ENCODE measurements at regions not wholly inside any gene's neighbourhood (a gene's known extent, or its start where the extent isn't known, plus 50 kb on each side); places are given as distances from the start of the nearest gene placed in this dataset.

DNA sequence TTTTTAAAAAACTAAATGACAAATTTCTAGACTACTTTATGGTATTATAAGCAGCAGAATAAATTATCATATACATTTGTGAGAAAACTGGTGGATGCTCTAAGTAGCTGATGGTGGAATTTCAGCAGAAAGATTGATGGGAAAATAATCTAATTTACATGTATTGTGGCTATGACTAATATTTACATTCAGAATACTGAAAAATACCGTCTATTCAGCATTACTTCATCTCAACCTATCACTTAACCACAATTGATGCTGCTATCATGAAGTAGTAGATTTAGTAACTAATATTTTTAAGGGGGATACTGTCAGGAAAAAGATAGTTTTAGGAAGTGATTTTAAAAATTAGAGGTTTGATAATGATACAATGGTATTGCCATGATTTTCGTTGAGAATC is 137.9 kb downstream of the IFI44 start:
- TF ChIP-seq, protein P1, sequence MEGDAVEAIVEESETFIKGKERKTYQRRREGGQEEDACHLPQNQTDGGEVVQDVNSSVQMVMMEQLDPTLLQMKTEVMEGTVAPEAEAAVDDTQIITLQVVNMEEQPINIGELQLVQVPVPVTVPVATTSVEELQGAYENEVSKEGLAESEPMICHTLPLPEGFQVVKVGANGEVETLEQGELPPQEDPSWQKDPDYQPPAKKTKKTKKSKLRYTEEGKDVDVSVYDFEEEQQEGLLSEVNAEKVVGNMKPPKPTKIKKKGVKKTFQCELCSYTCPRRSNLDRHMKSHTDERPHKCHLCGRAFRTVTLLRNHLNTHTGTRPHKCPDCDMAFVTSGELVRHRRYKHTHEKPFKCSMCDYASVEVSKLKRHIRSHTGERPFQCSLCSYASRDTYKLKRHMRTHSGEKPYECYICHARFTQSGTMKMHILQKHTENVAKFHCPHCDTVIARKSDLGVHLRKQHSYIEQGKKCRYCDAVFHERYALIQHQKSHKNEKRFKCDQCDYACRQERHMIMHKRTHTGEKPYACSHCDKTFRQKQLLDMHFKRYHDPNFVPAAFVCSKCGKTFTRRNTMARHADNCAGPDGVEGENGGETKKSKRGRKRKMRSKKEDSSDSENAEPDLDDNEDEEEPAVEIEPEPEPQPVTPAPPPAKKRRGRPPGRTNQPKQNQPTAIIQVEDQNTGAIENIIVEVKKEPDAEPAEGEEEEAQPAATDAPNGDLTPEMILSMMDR (IDR thresholded peaks at IDR 0.05; ENCODE audit: low read depth, low read length, missing control alignments) = no peak
- no peak overlapping the region for H3K4me3 ChIP-seq (ENCODE audit: low read depth, low read length)
- no peak for DNase-seq (ENCODE audit: low read depth)

DNA sequence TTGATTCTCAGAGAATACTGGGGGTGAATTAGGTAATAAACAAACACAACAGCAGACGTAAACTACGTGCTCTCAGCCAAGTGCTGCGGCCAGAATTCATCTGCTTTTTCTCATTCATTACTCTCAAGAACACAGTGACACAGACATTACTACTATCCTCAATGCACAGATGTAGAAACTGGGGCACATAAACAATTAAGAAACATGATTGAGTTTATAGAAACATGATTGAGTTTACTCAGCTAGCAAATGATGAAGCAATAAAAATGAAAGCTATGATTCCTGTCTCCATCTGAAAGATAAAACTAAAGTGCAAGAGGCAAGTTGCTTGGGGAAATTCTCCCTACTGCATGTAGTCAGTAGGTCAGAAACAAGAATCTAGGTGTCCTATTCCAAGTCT is 140.5 kb downstream of the IFI44 start:
- no peak for DNase-seq (ENCODE audit: low read depth)
- TF ChIP-seq, protein P1 (IDR thresholded peaks at IDR 0.05; ENCODE audit: low read depth, low read length, missing control alignments) = no peak
- no peak overlapping the region for H3K4me3 ChIP-seq (ENCODE audit: low read depth, low read length)

- TF ChIP-seq, protein P1 (IDR thresholded peaks at IDR 0.05; ENCODE audit: low read depth, low read length, missing control alignments) = no peak
- no peak overlapping the region for H3K4me3 ChIP-seq (ENCODE audit: low read depth, low read length)
Measured at GRCh38 chr1:78792756-78793155, 143.1 kb downstream of the IFI44 start.

DNA sequence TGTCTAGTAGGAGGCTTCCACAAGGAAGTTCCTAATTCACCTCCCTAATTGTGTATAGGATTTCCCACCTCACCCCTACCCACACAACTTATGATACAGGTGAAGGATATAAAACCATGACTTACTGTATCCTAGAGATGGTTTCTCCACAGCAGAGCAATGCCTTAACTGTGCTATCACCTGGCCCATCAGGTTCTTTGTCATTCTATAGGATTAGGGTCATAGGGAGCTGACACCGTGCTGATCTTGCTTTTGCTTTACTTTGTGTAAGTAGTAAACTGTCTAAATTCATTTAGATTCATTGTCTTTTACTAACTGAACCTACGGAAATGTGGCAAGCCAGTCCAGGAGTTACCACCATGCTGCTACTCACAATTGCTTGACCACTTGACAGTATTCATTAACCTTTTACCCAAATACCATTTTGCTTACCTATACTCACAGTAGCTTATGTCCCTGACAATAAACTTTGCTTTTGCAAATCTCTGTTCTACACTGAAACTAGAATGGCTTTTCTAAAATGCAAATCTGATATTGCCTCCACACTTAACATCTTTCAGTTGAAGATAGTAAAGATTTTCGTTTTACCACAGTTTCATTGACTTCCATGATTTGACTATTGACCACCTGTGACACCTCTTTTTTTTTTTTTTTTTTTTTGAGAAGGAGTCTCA is 147.6 kb downstream of the IFI44 start:
- TF ChIP-seq, protein P1 (IDR thresholded peaks at IDR 0.05; ENCODE audit: low read depth, low read length, missing control alignments) = no peak
- DNase-seq (ENCODE audit: low read depth) = no peak
- no peak overlapping the region for H3K4me3 ChIP-seq (ENCODE audit: low read depth, low read length)

More at GRCh38 chr1:78792756-78793155, 143.1 kb downstream of the IFI44 start:
- DNase-seq (ENCODE audit: low read depth) = no peak

- no peak overlapping the region for H3K4me3 ChIP-seq (ENCODE audit: low read depth, low read length)
- TF ChIP-seq, protein P1 (IDR thresholded peaks at IDR 0.05; ENCODE audit: low read depth, low read length, missing control alignments) = no peak
- no peak for DNase-seq (ENCODE audit: low read depth)
Measured at GRCh38 chr1:78799926-78800325, 150.3 kb downstream of the IFI44 start.

GRCh38 chr1:78814176-78814575 is 164.5 kb downstream of the IFI44 start:
- no peak overlapping the region for H3K4me3 ChIP-seq (ENCODE audit: low read depth, low read length)
- TF ChIP-seq, protein P1 (IDR thresholded peaks at IDR 0.05; ENCODE audit: low read depth, low read length, missing control alignments) = no peak
- no peak for DNase-seq (ENCODE audit: low read depth)

DNA sequence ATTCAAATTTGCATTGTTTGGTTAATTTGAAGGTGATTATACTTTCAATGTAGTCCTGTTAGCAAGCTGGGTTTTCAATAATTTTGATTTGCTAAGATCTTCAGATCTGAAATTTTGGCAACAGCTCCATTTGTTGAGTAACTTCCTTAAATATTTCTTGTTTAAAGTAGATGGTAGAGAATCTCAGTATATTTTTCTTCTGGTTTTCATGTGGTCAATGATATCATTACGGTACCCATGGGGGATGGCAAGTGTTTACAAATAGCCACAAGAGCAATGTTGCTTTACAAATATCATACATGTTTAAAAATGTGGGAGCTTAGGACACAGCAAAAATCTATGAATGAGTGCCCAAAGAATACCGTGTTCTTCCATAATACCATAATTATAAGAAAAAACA is 175.9 kb downstream of the IFI44 start:
- H3K4me3 ChIP-seq (ENCODE audit: low read depth, low read length) = no peak overlapping the region
- TF ChIP-seq, protein P1 (IDR thresholded peaks at IDR 0.05; ENCODE audit: low read depth, low read length, missing control alignments) = no peak
- DNase-seq (ENCODE audit: low read depth) = no peak

Data from GM12864 (cell line).